ENCODE measurements at regions not wholly inside any gene's neighbourhood (a gene's known extent, or its start where the extent isn't known, plus 50 kb on each side); places are given as distances from the start of the nearest gene placed in this dataset.

- Histone ChIP-seq H3K27me3 (ENCODE audit: insufficient read depth, poor library complexity, severe bottlenecking) (no peaks in the 10 kb centered on the region), H3K27ac (replicated peaks) (no peak overlapping the region), H3K4me3 (replicated peaks; ENCODE audit: insufficient read depth, low read length) (no peak overlapping the region)
- no peak for DNase-seq (ENCODE audit: low read depth in 1 of 2, low spot score in 1 of 2)
- TF ChIP-seq POLR2AphosphoS5 (IDR thresholded peaks at IDR 0.05; ENCODE audit: low read depth) = no peak
- TF ChIP-seq GABPA (IDR thresholded peaks at IDR 0.05; ENCODE audit: low read depth) = no peak
- TF ChIP-seq SPI1 (IDR thresholded peaks at IDR 0.05; ENCODE audit: borderline replicate concordance, low read depth) = no peak
- TF ChIP-seq, protein P1, sequence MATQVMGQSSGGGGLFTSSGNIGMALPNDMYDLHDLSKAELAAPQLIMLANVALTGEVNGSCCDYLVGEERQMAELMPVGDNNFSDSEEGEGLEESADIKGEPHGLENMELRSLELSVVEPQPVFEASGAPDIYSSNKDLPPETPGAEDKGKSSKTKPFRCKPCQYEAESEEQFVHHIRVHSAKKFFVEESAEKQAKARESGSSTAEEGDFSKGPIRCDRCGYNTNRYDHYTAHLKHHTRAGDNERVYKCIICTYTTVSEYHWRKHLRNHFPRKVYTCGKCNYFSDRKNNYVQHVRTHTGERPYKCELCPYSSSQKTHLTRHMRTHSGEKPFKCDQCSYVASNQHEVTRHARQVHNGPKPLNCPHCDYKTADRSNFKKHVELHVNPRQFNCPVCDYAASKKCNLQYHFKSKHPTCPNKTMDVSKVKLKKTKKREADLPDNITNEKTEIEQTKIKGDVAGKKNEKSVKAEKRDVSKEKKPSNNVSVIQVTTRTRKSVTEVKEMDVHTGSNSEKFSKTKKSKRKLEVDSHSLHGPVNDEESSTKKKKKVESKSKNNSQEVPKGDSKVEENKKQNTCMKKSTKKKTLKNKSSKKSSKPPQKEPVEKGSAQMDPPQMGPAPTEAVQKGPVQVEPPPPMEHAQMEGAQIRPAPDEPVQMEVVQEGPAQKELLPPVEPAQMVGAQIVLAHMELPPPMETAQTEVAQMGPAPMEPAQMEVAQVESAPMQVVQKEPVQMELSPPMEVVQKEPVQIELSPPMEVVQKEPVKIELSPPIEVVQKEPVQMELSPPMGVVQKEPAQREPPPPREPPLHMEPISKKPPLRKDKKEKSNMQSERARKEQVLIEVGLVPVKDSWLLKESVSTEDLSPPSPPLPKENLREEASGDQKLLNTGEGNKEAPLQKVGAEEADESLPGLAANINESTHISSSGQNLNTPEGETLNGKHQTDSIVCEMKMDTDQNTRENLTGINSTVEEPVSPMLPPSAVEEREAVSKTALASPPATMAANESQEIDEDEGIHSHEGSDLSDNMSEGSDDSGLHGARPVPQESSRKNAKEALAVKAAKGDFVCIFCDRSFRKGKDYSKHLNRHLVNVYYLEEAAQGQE (IDR thresholded peaks at IDR 0.05; ENCODE audit: insufficient replicate concordance, low read depth) = no peak
- no peak for TF ChIP-seq CTCF (IDR thresholded peaks at IDR 0.05; ENCODE audit: insufficient read depth, low read length)
Observed at GRCh38 chr2:114089636-114090319, 199.9 kb downstream of the ACTR3 start.

DNA sequence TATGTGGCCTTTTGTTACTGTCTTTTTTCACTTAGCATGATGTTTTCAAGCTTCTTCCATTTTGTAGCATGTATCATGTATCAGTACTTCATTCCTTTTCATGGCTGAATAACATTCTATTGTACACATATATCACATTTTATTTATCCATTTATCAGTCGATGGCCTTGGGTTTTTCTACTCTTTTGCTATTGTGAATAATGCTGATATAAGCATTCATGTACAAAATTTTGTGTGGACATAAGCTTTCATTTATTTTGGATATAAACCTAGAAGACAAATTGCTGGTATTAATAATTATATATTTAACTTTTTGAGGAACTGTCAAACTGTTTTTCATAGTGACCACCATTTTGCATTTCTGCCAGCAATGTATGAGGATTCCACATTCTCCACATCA is 201.1 kb downstream of the ACTR3 start:
- DNase-seq (ENCODE audit: low read depth in 1 of 2, low spot score in 1 of 2) = no peak
- Histone ChIP-seq H3K27ac (replicated peaks) (no peak overlapping the region), H3K4me3 (replicated peaks; ENCODE audit: insufficient read depth, low read length) (no peak overlapping the region), H3K27me3 (ENCODE audit: insufficient read depth, poor library complexity, severe bottlenecking) (no peaks in the 10 kb centered on the region)
- TF ChIP-seq GABPA (IDR thresholded peaks at IDR 0.05; ENCODE audit: low read depth) (no peak), POLR2AphosphoS5 (IDR thresholded peaks at IDR 0.05; ENCODE audit: low read depth) (no peak), SPI1 (IDR thresholded peaks at IDR 0.05; ENCODE audit: borderline replicate concordance, low read depth) (no peak), CTCF (IDR thresholded peaks at IDR 0.05; ENCODE audit: insufficient read depth, low read length) (no peak)
- TF ChIP-seq, protein P1 (IDR thresholded peaks at IDR 0.05; ENCODE audit: insufficient replicate concordance, low read depth) = no peak

DNA sequence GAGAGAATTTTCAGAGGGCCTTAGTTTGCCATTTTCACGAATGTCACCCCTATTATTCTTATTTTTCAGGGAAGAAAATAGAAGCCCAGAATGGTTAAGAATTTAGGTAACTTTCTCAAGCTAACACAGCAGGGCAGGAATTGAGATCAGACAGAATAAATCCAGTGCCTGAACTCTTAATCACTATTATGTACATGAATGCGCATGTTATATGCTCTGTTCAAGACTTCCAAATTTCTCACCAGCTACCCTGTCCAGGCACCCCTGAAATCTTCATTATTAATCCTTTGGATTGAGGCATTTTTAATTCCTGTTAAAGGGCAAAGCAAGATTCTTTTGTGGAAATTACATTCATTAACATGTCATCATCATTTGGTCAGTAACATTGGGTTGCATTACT is 218.4 kb downstream of the ACTR3 start:
- Histone ChIP-seq H3K27me3 (ENCODE audit: insufficient read depth, poor library complexity, severe bottlenecking) (no peaks in the 10 kb centered on the region), H3K27ac (replicated peaks) (no peak overlapping the region), H3K4me3 (replicated peaks; ENCODE audit: insufficient read depth, low read length) (no peak overlapping the region)
- no peak for DNase-seq (ENCODE audit: low read depth in 1 of 2, low spot score in 1 of 2)
- TF ChIP-seq POLR2AphosphoS5 (IDR thresholded peaks at IDR 0.05; ENCODE audit: low read depth) = no peak
- TF ChIP-seq GABPA (IDR thresholded peaks at IDR 0.05; ENCODE audit: low read depth) = no peak
- no peak for TF ChIP-seq CTCF (IDR thresholded peaks at IDR 0.05; ENCODE audit: insufficient read depth, low read length)
- no peak for TF ChIP-seq SPI1 (IDR thresholded peaks at IDR 0.05; ENCODE audit: borderline replicate concordance, low read depth)
- TF ChIP-seq, protein P1 (IDR thresholded peaks at IDR 0.05; ENCODE audit: insufficient replicate concordance, low read depth) = no peak
